ENCODE measurements at regions not wholly inside any gene's neighbourhood (a gene's known extent, or its start where the extent isn't known, plus 50 kb on each side); places are given as distances from the start of the nearest gene placed in this dataset.

DNA sequence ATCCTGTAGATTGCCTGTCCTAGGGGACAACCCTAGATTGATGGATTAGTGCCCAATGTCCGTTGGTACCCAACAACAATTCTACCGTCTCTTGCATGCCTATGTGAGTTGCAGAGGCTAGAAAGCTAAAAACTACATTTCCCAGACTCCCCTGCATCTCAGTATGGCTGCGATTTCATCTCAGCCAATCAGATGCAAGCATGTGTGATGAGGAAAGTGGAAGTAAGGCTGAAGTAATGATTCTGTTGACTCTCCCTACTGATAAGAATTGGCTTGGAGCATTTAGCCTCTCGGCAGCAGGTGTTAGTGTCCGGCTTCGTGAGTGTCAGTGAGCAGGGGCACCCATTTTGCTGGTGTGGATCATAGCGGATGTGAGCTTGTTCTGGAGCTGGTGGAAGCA, 171.9 kb downstream of the FGFR2 start:
- TF ChIP-seq SP1 (IDR thresholded peaks at IDR 0.05) (no peak), ELF4 (IDR thresholded peaks at IDR 0.05) (no peak), FOXM1 (IDR thresholded peaks at IDR 0.05; ENCODE audit: borderline replicate concordance) (no peak), L3MBTL2 (conservative IDR thresholded peaks at IDR 0.05) (no peak)

Measured in HEK293T (cell line).